PFSK-1 (cell line): ENCODE measurements at regions not wholly inside any gene's neighbourhood (a gene's known extent, or its start where the extent isn't known, plus 50 kb on each side); places are given as distances from the start of the nearest gene placed in this dataset.

ENCODE experiments used
- FOXP2 ChIP-seq: optimal IDR thresholded peaks from 2 replicates; pipeline ENCODE3; 2011; ENCODE audit warnings: borderline replicate concordance, control low read depth, inconsistent platforms; ENCODE audit not compliant: insufficient read depth; ENCODE audit errors: extremely low read length, extremely low read depth
- POLR2AphosphoS5 ChIP-seq: IDR thresholded peaks from 2 replicates; pipeline ENCODE4 v1.6.1; 2012; ENCODE audit warnings: low read depth, mild to moderate bottlenecking, control low read depth, low read length, moderate library complexity
- REST ChIP-seq, 2 experiments: IDR thresholded peaks; 2 replicates each; pipeline versions ENCODE4 v1.6.1 to v1.8.0; 2011 to 2012; ENCODE audit warnings: low read depth in 2 of 2, low read length in 2 of 2, control low read depth in 1 of 2, inconsistent platforms in 1 of 2, mild to moderate bottlenecking in 1 of 2, moderate library complexity in 1 of 2; ENCODE audit not compliant: insufficient read depth in 1 of 2
- SIN3A ChIP-seq: IDR thresholded peaks from 2 replicates; pipeline ENCODE4 v1.6.1; 2012; ENCODE audit warnings: mild to moderate bottlenecking, low read length, moderate library complexity, borderline replicate concordance; ENCODE audit not compliant: insufficient read depth
- TAF1 ChIP-seq: IDR thresholded peaks from 2 replicates; pipeline ENCODE4 v1.6.1; 2012; ENCODE audit warnings: low read length, control low read depth, borderline replicate concordance; ENCODE audit not compliant: insufficient read depth

GRCh38 chr10:8269976-8270375 is 215.5 kb downstream of the GATA3 start:
- TF ChIP-seq SIN3A (no peak), REST (IDR thresholded peaks at IDR 0.05; ENCODE audit: insufficient read depth in 1 of 2, low read depth in 2 of 2, low read length in 2 of 2) (no peak), FOXP2 (no peak)

GRCh38 chr10:8272794-8273425 is 218.4 kb downstream of the GATA3 start:
- TF ChIP-seq POLR2AphosphoS5 (no peak), REST (IDR thresholded peaks at IDR 0.05; ENCODE audit: insufficient read depth in 1 of 2, low read depth in 2 of 2, low read length in 2 of 2) (peak in 1 of 2 experiments; percentile 52; a peak in 1 of 4 replicates), TAF1 (peak; percentile 53; the same call in 1 of the 2 replicates), FOXP2 (no peak), SIN3A (no peak)

- TF ChIP-seq POLR2AphosphoS5 = no peak
- TF ChIP-seq FOXP2 = no peak
- no peak for TF ChIP-seq TAF1
- TF ChIP-seq SIN3A = no peak
- no peak for TF ChIP-seq REST (IDR thresholded peaks at IDR 0.05; ENCODE audit: insufficient read depth in 1 of 2, low read depth in 2 of 2, low read length in 2 of 2)
Observed at GRCh38 chr10:8273749-8274148, 219.3 kb downstream of the GATA3 start.

- TF ChIP-seq SIN3A (no peak), REST (IDR thresholded peaks at IDR 0.05; ENCODE audit: insufficient read depth in 1 of 2, low read depth in 2 of 2, low read length in 2 of 2) (no peak), FOXP2 (no peak), POLR2AphosphoS5 (no peak), TAF1 (no peak)
Observed at GRCh38 chr10:8275911-8276310, 221.4 kb downstream of the GATA3 start.

GRCh38 chr10:8278099-8278498 is 223.6 kb downstream of the GATA3 start:
- TF ChIP-seq POLR2AphosphoS5 (no peak), SIN3A (no peak), TAF1 (no peak), FOXP2 (no peak), REST (IDR thresholded peaks at IDR 0.05; ENCODE audit: insufficient read depth in 1 of 2, low read depth in 2 of 2, low read length in 2 of 2) (no peak)
